Neural progenitor cell (in vitro differentiated cells): ENCODE measurements at regions not wholly inside any gene's neighbourhood (a gene's known extent, or its start where the extent isn't known, plus 50 kb on each side); places are given as distances from the start of the nearest gene placed in this dataset.
"Not testable (repeated sequence)": the region's sequence is repeated elsewhere in the genome, so short reads cannot be mapped to it uniquely, and the experiment has no call there.

Experiments used
- CTCF ChIP-seq: fragments of 200-600 bp; sonication (generic); IDR thresholded peaks from 2 replicates; pipeline ENCODE4 v1.5.1; 2017; ENCODE audit warnings: antibody characterized with exemption, mild to moderate bottlenecking
- EZH2 ChIP-seq: fragments of 200-600 bp; sonication (generic); IDR thresholded peaks from 2 replicates; pipeline ENCODE4 v1.6.1; 2017; ENCODE audit warnings: antibody characterized with exemption, mild to moderate bottlenecking, moderate library complexity

GRCh38 chr1:144076646-144077045, 104.9 kb upstream of the FAM72C start:
- TF ChIP-seq CTCF, EZH2: not testable (repeated sequence)
